AML-193 (cell line): ENCODE measurements at regions not wholly inside any gene's neighbourhood (a gene's known extent, or its start where the extent isn't known, plus 50 kb on each side); places are given as distances from the start of the nearest gene placed in this dataset.

Experiments used
- DNase-seq, 2 experiments: peaks; one replicate each; lab custom pipeline; 2025; lab: John Stamatoyannopoulos, UW

- no peak for DNase-seq
Measured at GRCh38 chr9:78792745-78793144, 495.8 kb downstream of the PSAT1 start.

GRCh38 chr9:78805771-78806170 is 508.8 kb downstream of the PSAT1 start:
- DNase-seq, result no peak

GRCh38 chr9:78806492-78807160 is 509.7 kb downstream of the PSAT1 start:
- DNase-seq, result no peak

GRCh38 chr9:78807286-78807685 is 510.4 kb downstream of the PSAT1 start:
- no peak for DNase-seq

- DNase-seq, result no peak
Measured at GRCh38 chr9:78808048-78808447, 511.1 kb downstream of the PSAT1 start.

GRCh38 chr9:78811622-78812276 is 514.8 kb downstream of the PSAT1 start:
- no peak for DNase-seq

- no peak for DNase-seq
Measured at GRCh38 chr9:78812665-78813064, 515.7 kb downstream of the PSAT1 start.

- DNase-seq, result no peak
Measured at GRCh38 chr9:78813602-78814180, 516.8 kb downstream of the PSAT1 start.

- peak; percentile 7 to 33 for DNase-seq
Measured at GRCh38 chr9:78821126-78821822, 524.3 kb downstream of the PSAT1 start.

GRCh38 chr9:78826527-78826926 is 529.6 kb downstream of the PSAT1 start:
- no peak for DNase-seq

- DNase-seq, result no peak
Measured at GRCh38 chr9:78828521-78828920, 531.6 kb downstream of the PSAT1 start.

- no peak for DNase-seq
Measured at GRCh38 chr9:78830301-78830700, 533.4 kb downstream of the PSAT1 start.

- no peak for DNase-seq
Measured at GRCh38 chr9:78831726-78832125, 534.8 kb downstream of the PSAT1 start.

GRCh38 chr9:78835928-78836450 is 539.1 kb downstream of the PSAT1 start:
- DNase-seq, result no peak

GRCh38 chr9:78839252-78839651 is 542.3 kb downstream of the PSAT1 start:
- no peak for DNase-seq

GRCh38 chr9:78848061-78848460 is 551.1 kb downstream of the PSAT1 start:
- no peak for DNase-seq

- no peak for DNase-seq
Measured at GRCh38 chr9:78856144-78856543, 559.2 kb downstream of the PSAT1 start.

GRCh38 chr9:78856781-78857180 is 559.9 kb downstream of the PSAT1 start:
- DNase-seq, result no peak

GRCh38 chr9:78857373-78858225 is 560.7 kb downstream of the PSAT1 start:
- DNase-seq, result no peak

- no peak for DNase-seq
Measured at GRCh38 chr9:78858266-78858665, 561.3 kb downstream of the PSAT1 start.

GRCh38 chr9:78860801-78861475 is 564.0 kb downstream of the PSAT1 start:
- DNase-seq, result no peak
